ENCODE measurements at regions not wholly inside any gene's neighbourhood (a gene's known extent, or its start where the extent isn't known, plus 50 kb on each side); places are given as distances from the start of the nearest gene placed in this dataset.
A peak's percentile ranks its signal among the peaks of the same experiment; 100 is the strongest.

DNA sequence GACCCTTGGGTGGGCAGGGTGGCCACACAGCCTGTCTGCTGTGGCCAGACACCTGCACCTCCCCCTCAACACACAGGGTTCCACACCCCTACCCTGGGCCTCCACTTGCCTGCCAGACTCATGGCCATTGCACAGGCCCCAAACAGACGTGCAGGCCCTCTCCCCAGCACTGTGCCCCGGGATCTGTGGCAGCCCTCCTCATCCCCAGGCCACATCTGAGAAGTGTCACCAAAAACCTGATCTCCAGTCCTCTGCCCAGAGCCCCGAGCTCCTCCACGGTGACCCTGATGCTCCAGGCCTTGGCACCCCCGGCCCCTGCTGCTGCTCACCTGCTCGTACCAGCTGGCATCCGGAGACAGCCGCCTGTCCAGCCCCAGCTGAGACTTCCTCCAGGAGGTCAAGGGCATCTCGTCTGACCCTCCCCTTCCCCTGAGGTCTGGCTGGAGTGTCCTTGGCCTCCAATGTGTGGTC lies 160.1 kb downstream of the DLL1 start:
- no peak overlapping the region for H3K27ac Mint-ChIP-seq (ENCODE audit: unreplicated experiment)
- no peaks in the 10 kb centered on the region for H3K36me3 Mint-ChIP-seq (ENCODE audit: insufficient read depth, unreplicated experiment)
- DNase-seq = no peak
- no TSS peak for BruUV-seq (replicated peaks)
- no peak overlapping the region for H3K4me3 Mint-ChIP-seq (ENCODE audit: low read depth, unreplicated experiment)
- H3K4me1 Mint-ChIP-seq (ENCODE audit: low read depth, unreplicated experiment) = no peaks in the 10 kb centered on the region
- no peaks in the 10 kb centered on the region for H3K27me3 Mint-ChIP-seq (ENCODE audit: unreplicated experiment)
- intact Hi-C loops (cut with micrococcal nuclease; ENCODE audit: unreplicated experiment) = no loop called here
- CTCF ChIA-PET = no interaction called here
- TF ChIP-seq, protein P1, sequence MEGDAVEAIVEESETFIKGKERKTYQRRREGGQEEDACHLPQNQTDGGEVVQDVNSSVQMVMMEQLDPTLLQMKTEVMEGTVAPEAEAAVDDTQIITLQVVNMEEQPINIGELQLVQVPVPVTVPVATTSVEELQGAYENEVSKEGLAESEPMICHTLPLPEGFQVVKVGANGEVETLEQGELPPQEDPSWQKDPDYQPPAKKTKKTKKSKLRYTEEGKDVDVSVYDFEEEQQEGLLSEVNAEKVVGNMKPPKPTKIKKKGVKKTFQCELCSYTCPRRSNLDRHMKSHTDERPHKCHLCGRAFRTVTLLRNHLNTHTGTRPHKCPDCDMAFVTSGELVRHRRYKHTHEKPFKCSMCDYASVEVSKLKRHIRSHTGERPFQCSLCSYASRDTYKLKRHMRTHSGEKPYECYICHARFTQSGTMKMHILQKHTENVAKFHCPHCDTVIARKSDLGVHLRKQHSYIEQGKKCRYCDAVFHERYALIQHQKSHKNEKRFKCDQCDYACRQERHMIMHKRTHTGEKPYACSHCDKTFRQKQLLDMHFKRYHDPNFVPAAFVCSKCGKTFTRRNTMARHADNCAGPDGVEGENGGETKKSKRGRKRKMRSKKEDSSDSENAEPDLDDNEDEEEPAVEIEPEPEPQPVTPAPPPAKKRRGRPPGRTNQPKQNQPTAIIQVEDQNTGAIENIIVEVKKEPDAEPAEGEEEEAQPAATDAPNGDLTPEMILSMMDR (IDR thresholded peaks at IDR 0.05; ENCODE audit: unreplicated experiment) = no peak
- H3K9me3 Mint-ChIP-seq (ENCODE audit: low read depth, unreplicated experiment) = no peaks in the 10 kb centered on the region

DNA sequence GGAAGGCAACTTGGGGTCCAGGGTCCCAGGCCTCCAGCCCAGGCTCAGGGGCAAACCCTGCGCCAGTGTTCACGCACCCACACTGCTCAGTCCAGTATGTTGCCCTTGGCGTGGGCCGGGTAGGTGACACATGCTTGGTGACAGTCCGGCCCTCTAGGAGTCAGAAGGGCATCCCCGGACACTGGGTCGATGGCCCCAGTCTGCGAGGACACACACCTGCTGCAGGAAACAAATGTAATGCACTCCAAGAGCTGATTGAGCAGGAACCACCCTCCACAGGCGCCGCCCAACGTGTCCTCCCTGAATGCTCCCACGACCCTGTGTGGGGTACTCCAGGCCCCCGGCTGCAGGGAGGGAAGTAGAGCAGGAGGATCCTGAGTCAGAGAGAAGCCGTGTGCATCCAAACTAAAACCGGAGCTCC lies 160.7 kb downstream of the DLL1 start:
- no peak overlapping the region for H3K27ac Mint-ChIP-seq (ENCODE audit: unreplicated experiment)
- CTCF ChIA-PET = interaction anchor here (1.3 kb wide), 1 partner anchor 387 kb away, joined by 3 read pairs; no protein-coding TSS in a partner anchor
- no peaks in the 10 kb centered on the region for H3K9me3 Mint-ChIP-seq (ENCODE audit: low read depth, unreplicated experiment)
- no peaks in the 10 kb centered on the region for H3K4me1 Mint-ChIP-seq (ENCODE audit: low read depth, unreplicated experiment)
- no TSS peak for BruUV-seq (replicated peaks)
- no peaks in the 10 kb centered on the region for H3K27me3 Mint-ChIP-seq (ENCODE audit: unreplicated experiment)
- TF ChIP-seq, protein P1 (IDR thresholded peaks at IDR 0.05; ENCODE audit: unreplicated experiment) = no peak
- H3K4me3 Mint-ChIP-seq (ENCODE audit: low read depth, unreplicated experiment) = no peak overlapping the region
- intact Hi-C loops (cut with micrococcal nuclease; ENCODE audit: unreplicated experiment) = no loop called here
- no peak for DNase-seq
- H3K36me3 Mint-ChIP-seq (ENCODE audit: insufficient read depth, unreplicated experiment) = no peaks in the 10 kb centered on the region

DNA sequence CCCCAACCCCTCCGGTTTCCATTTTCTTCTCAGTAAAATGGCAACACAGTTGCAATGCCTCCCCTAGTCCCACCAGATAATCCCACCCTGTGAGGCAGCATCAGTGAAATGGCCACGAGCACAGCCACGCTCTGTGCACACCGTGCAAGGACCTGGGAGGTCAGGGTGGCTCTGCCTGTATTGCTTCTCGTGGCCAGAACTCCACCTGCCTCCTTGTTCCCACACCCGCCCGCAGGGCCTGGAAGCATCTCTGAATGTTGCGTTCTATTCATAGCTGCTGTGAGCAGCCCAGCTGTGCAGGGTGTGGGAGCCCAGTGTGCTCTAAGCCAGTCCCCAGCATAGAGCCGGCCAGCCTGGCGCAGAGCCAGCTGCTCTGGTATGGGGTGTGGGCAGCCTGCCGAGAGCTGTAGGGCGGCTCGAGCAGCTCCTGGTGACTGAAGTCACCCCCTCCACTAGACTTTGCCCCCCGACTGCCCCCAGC lies 161.1 kb downstream of the DLL1 start:
- peak; percentile 70 for DNase-seq
- no peak overlapping the region for H3K4me3 Mint-ChIP-seq (ENCODE audit: low read depth, unreplicated experiment)

DNA sequence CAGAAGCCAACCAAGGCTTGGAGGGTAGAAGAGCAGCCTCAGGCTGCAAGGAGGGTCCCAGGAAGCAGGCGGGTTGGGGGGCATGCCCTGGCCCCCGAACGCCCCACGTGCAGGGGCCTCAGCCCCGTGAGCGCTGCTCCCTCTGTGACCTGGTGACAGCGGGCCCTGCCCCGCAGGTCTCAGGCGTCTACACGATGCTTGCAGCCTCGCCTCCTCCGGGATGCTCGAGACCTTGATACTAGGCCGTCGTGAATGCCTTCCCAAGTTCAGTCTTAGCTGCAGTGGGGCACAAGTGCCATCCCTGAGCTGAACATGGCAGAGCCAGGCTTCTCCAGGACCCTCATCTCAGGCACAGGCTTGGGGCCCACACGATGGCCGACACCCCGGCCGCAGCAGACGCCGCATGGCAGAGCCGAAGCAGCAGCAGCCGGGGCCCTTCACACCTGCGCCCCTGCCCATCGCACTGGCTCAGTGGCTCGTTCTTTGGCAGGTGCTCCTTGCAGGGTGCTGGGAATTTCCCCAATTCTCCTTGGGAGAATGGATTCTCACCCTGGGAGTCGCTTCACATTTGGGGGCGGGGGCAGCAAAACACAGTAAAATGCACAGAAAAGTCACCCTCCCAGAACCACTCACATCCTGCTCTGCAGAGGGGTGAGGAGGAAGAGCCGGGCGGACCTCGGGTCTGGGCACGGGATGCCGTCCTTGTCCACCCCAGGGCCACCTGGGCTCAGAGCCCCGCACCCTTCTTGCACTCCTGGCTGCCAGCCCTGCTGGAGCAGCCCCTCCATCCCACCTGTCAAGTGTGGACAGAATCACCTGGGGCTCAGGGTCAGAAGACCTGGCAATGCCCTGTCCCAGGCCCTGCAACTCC lies 161.8 kb downstream of the DLL1 start:
- no TSS peak for BruUV-seq (replicated peaks)
- intact Hi-C loops (cut with micrococcal nuclease; ENCODE audit: unreplicated experiment) = no loop called here
- CTCF ChIA-PET = interaction anchor here (1.3 kb wide), 1 partner anchor 388 kb away, joined by 3 read pairs; no protein-coding TSS in a partner anchor
- no peak for DNase-seq
- Mint-ChIP-seq H3K4me1 (ENCODE audit: low read depth, unreplicated experiment) (no peaks in the 10 kb centered on the region), H3K36me3 (ENCODE audit: insufficient read depth, unreplicated experiment) (no peaks in the 10 kb centered on the region), H3K27ac (ENCODE audit: unreplicated experiment) (no peak overlapping the region), H3K9me3 (ENCODE audit: low read depth, unreplicated experiment) (no peaks in the 10 kb centered on the region), H3K4me3 (ENCODE audit: low read depth, unreplicated experiment) (no peak overlapping the region), H3K27me3 (ENCODE audit: unreplicated experiment) (no peaks in the 10 kb centered on the region)
- TF ChIP-seq, protein P1 (IDR thresholded peaks at IDR 0.05; ENCODE audit: unreplicated experiment) = no peak

More for the DNA sequence above, 161.1 kb downstream of the DLL1 start:
- intact Hi-C loops (cut with micrococcal nuclease; ENCODE audit: unreplicated experiment) = no loop called here
- TF ChIP-seq, protein P1 (IDR thresholded peaks at IDR 0.05; ENCODE audit: unreplicated experiment) = no peak
- Mint-ChIP-seq H3K27me3 (ENCODE audit: unreplicated experiment) (no peaks in the 10 kb centered on the region), H3K36me3 (ENCODE audit: insufficient read depth, unreplicated experiment) (no peaks in the 10 kb centered on the region), H3K4me1 (ENCODE audit: low read depth, unreplicated experiment) (no peaks in the 10 kb centered on the region), H3K27ac (ENCODE audit: unreplicated experiment) (no peak overlapping the region), H3K9me3 (ENCODE audit: low read depth, unreplicated experiment) (no peaks in the 10 kb centered on the region)
- CTCF ChIA-PET = interaction anchor here (1.3 kb wide), 1 partner anchor 387 kb away, joined by 3 read pairs; no protein-coding TSS in a partner anchor
- no TSS peak for BruUV-seq (replicated peaks)
